ENCODE measurements at regions not wholly inside any gene's neighbourhood (a gene's known extent, or its start where the extent isn't known, plus 50 kb on each side); places are given as distances from the start of the nearest gene placed in this dataset.

DNA sequence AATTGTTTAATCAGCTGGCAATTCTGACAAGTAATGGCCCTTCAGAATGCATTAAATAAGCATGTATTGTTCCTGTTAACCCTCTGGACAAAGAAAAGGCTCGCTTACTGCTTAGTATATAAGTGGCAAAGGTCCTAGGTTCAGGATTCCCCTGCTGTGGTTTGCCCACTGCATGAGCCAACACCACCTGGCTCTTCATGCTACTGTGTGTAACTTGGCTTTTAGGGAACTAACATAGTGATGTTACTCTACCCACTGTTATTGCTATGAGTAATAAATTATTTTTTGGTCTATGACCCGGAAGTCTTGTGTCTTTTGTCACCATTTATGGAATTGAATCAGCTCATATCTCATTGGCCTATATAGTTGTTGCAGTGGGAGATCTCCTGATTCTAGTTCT lies 791.7 kb upstream of the PHF14 start:
- no peak for DNase-seq

DNA sequence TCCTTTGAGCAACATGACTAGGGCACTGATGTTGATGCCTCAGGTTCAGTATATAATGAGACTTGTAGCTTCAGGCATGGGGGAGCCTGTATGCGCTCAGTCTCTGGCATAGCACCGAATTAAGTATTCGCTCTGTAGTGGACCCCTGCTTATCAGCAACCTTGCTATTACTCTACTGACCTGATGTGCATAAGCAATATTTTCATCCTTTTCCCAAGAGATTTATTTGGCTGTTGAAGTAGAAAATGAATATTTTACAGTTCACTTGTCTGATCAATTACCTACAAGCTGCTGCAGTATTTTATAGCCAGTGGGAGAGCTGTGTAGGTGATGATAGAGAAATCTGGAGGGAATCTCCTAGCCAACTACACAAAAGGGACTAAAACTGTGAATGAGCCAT lies 781.6 kb upstream of the PHF14 start:
- DNase-seq, result no peak

DNA sequence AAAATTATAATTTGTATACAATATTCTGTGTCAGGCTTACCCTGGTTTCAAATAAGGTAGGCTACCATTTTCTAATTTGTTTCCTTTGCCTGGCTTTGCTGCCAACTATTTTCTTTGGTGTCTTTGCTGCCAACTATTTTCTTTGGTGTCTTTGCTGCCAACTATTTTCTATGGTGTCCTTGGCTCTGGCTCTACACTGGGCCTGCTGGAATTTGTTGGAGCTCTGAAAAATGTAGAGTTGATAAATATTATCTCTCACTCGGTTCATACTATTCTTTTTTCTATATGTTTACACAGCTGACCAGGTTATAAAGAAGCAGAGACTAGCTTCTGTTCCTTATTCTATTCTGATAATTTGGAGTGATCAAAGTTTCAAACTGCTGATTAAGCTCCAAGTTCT lies 768.0 kb upstream of the PHF14 start:
- DNase-seq, result no peak

DNA sequence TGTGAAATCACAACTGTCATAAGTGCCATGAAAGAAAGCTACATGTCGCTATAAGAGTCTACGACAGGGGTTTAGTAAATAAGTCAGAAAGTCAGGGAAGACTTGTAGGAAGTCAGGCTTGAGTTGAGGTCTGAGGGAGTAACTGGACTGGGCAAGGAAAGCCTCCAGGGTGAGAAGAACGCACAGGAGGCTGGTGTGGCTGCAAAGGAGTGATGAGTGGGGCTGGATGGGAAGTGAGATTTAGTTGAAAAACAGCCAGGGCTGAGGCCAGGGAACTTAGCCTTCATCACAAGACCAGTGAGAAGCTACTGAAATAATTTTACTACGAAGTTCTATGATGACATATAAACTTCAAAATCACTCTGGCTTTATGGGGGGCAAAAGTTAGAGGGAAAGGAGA lies 763.7 kb upstream of the PHF14 start:
- DNase-seq, result no peak

DNA sequence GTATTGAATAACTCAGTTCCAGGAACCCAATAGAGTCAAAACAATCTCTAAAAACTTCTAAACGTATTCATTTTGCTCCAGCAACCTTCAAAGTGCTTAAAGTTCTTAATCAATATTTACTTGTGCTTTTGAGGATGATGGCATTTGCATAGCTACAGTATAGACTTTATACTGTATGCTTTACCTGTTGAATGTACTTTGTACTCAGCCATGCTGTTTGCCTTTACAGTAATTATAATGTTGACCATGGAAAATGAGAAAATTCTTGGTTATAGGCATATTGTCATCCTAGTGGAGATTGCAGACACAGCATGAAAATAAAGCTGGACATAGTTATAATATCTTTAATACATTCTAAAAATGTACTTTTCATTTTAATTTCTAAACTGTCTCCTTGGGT lies 762.7 kb upstream of the PHF14 start:
- no peak for DNase-seq

DNA sequence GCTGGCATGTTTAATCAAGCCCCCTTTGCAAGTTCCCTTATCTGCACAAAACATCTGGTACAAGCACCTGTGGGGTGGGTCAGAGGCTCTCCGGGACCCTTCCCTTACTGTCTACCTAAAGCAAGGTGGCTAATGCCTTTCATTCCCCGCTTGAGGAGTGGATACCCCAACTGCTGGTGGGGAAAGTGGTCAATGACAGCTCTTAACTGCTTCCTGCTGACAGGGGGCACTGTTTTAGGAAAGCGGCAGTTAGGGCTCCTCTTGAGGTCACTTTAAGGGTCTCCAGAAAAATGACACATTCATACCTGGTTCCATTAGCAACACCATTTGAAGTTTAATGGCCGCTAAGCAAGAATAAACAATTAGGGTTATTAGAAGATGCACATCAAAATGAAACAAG lies 761.8 kb upstream of the PHF14 start:
- DNase-seq, result no peak

DNA sequence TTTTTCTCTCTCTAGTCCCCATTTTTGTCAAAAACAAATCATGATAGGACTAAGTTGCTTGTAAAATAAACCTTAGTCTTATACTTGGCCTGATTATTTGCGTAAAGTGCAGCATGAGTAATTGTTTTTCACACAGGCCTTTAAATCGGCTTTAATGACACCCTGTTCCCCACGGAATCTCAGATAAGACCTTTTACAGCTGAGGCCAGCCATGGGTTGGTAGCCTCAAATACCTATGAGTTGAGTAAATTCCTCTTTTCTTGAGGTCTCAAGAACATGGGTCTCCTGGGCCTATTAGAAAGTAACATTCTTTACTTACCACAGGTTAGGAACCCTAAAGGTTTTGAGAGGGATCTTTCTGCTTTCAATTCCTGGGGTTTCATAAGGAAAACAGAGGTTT lies 761.0 kb upstream of the PHF14 start:
- no peak for DNase-seq

DNA sequence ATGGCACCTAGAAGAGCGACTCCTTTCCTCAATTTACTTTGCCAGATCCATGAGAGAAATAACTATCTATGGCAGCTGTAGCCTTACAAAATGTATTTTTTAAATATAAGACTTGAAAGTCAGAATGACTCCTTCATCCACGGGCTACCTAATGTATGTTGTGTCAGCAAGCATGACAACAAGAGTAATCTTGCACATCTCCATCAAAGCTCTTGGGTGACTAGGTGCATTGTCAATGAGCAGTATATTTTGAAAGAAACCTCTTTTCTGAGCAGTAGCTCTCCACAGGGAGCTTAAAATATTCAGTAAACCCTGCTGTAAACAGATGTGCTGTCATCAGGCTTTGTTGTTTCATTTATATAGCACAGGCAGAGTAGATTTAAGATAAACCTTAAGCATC lies 757.2 kb upstream of the PHF14 start:
- no peak for DNase-seq

DNA sequence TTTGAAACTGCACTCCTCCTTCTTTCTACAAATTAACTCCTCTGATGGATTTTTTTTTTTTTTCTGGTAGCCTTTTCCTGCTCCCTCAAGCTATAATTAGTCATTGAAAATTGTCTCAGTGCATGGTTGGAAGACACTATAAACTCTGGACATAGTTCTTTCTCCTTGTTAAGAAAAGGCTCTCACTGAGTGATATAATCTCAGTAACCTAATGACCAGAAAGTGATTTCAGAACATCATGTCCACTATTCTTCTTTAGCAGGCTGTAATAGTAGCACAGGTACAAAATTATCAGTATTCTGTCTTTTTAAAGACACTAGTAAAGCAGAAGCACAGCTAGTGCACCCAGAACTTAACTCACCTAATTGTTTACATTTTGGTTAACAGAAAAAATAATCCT lies 752.6 kb upstream of the PHF14 start:
- no peak for DNase-seq

DNA sequence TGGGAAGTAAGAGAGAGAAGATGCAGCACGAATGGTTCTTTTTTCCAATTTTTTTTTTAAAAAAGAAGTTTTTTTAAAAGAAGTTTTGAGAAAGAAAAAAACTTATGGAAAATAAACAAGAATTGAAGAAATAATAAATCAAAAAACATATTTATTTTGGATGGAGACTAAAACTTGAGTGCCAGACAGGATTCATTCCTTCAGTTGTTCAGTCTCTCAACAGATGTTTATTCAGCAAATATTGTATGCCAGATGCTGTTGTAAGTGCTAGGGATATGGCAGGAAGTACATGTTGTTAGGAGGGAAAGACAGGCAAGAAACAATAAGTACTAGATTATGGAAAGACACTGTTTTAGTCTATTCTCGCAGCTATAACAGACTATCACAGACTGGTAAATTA lies 750.7 kb upstream of the PHF14 start:
- DNase-seq, result no peak

DNA sequence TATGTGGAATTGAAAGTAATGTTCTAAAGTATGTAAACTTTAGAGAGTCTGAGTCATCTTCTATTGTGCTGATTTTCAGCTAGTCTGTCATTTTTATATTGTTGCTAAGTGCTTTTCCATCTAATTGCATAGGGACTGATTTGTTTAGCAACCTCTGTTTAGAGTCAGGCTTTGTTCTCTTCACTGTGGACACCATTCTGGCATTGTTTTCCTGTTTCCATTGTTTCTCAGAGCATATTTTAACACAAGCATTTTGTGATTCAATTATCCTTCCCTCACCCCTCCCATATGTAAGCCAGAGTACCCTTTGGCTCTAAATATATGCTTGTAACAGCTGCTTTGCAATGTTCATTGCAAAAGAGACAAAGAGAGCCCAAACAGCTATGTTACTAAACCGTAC lies 748.4 kb upstream of the PHF14 start:
- DNase-seq, result no peak

DNA sequence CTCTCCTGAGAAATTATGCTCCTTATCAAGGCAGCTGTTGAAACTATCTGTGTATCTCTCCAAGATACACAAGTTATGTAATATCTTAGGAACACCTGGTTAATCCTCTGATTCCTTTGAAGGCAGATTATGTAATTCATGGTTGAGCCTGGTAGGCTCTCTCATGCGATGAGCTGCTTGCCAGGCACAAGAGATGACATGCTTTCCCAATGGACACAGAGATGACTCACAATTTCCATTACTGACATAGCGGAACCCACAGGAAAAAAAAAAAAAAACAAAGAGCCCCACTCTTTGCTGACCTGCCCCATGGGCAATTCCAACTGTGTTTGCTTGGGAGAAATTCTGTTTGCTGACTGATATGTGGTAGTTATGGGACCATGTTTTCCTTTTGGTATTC lies 736.4 kb upstream of the PHF14 start:
- no peak for DNase-seq

DNA sequence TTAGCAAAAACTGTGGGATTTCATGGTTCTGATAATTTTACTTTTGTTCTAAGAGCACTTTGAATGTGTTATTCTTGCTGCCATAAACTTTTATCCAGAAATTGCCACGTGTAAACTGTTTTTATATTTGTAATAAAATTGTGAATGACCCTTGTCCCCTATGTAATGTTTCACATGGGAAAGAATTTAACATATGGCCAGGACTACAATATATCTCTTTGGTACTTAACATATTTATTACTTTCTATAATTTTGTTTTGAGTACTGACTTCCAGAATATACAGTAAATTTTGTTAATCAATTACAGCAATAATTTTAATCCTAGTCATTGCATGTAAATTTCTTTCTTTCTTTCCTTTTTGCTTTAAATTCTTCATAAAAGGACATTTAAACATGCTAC lies 735.0 kb upstream of the PHF14 start:
- DNase-seq, result no peak

DNA sequence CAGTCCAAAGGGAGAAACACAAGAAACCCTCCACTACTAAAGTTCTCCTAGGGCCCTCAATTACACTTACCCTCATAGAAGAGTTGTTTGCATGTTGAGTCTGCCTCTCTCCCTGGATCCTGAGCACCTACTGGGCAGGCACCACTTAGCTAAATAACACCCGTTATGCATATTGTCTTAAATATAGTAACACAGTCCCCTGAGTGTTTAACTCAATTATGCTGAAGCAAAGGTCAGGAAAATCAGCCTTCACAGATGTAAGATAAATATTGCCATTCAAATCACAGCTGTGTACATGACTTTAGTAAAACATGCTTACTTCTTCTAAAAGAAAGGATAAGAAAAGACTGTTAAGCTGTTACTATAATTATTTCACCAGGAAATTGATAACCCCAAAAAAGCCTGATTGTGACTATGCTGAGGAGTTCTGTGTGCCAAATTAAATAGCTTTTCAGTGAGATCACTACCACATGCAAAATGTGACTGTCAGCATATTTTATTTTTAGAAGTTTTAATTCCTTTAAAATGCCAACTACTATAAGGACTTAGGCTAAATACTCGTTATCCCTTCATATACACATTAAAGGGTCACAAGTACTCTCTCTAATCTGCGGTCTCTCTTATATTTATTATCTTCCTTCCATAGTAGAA lies 733.9 kb upstream of the PHF14 start:
- DNase-seq, result no peak

DNA sequence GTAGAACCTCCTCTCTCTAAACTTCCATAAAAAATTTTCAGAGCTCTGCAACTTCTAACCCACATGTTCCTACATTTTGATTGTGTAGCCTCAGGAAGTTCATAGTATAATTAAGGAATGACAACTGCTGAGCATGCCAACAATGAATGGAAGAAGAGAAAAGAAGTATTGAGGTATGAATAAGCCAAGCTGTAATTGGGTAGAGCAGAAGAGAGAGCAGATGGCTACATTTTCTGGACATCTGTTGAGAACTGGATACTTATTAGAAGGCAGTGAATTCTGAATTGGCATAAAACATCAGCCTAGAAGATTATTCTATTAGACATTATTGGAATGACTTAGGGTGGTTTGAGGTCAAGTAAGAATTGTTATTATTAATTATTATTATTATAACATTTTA lies 728.3 kb upstream of the PHF14 start:
- DNase-seq, result no peak

DNA sequence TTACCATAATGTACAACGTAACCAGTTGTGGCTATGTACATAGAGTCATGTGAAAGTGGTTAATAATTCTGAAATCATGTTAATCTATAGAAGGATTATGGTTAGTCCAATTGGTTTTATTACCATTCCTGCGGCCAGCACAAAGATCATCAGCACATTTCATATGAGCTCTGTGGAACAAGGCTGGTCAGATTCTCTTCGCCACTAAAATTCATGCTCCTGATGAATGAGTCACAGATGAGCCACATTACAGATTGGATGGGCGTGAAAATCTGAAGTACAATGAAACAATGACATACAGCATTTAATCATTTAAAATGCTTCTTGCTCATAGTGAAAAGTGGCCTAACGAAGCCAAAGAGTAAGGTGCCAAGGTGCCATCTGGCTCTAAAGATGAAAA lies 716.2 kb upstream of the PHF14 start:
- no peak for DNase-seq

DNA sequence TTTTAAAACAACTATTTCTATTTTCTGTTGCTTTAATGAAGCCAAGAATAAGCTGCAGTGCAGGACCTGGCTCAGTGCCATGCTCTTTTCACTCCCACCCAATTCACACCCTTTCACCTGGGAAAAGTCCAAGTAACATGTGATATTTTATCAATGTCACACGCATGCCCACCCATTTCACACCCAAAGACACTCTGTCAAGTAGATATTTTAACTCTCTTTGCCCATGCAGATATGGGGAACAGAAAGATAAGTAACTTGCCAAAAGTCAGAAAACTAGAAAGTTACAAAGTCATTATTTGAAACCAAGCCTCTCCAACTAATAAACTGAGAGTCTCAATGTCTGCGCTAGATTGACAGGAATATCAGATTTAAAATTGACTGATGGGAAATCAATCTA lies 706.7 kb upstream of the PHF14 start:
- no peak for DNase-seq

DNA sequence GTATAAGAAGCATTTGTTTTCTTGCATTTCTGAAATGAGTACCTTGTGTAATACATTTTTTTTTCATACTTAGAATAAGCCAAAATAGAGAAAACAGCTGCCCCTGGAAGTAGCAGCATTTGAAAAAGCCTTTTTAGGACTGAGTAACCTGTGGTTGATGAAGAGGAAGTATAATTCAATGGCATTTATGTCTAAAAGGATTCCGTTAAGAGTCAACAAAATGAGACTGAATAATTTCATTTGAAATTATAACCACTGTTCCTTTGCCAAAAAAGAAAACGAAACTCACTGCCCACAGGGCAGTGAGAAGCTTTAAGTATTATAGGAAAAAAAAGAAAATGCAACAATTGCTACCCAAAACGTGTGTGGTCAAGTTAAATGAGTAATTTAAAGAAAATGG lies 705.6 kb upstream of the PHF14 start:
- no peak for DNase-seq

DNA sequence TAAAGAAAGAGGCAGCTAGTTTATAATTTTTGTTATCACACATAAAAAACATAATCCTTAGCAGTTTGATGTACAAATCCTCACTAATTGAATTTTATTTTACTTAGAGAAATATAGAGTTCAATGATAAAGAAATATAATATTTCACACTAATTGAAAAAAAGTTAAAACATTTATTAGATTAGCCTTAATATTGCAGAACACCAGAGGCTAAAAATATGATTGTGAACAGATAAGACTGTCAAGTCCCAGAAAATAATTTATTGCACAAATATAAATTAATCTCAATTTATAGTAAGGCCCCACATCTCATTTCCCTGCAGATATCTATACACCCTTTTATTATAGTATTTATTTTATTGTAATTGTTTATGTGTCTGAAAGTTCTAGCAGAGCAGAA lies 690.8 kb upstream of the PHF14 start:
- DNase-seq, result no peak

DNA sequence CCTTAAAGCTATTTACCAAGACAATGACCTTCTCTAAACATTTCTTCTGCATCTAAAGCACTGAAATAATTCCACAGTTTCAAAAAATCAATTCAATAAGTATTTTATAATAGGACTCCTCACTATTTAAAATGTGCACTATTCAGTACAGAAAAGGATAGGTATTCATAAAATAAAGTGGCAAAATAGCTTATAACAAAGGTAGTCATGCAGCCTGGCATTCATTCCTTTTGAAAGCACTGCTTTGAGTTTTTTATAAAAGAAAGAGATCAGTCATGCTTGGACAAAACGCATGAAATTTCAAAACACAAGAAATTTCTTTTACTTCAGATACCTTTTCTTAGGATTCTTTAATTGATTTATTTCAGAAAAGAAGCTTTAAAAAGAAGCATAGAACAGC lies 689.7 kb upstream of the PHF14 start:
- DNase-seq, result no peak

DNA sequence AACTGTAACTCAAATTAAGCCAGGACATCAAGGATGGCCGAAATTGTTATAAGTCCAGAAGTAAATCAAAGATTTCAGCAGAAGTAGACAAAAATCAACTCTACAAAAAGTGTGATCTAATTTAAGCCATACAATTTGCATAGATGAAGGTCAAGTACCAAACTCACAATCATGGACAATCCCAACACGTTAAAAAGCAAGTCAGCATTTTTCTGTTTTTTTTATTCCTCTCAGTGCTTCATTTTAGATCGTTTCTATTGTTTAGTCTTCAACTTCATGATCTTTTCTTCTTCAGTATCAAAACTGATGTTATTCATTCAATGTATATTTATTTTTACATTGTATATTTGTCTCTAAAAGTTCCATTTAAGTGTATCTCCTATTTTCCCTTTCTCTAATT lies 674.3 kb upstream of the PHF14 start:
- no peak for DNase-seq

DNA sequence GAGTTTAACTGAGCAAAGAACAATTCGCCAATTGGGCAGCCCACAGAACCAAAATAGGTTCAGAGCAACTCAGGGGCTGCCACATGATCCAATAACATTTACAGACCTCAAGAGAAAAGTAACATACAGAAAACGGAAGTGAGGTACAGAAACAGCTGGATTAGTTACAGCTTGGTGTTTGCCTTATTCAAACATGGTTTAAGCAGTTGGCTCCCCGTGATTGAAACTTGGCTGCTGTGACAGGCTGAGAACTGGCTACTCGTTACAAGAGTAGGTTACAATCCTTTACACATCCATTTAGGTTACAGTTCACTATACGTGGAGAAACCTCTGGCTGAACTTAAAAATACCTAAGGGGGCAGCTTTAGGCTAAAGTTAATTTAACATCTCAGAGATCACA lies 673.1 kb upstream of the PHF14 start:
- DNase-seq, result no peak

DNA sequence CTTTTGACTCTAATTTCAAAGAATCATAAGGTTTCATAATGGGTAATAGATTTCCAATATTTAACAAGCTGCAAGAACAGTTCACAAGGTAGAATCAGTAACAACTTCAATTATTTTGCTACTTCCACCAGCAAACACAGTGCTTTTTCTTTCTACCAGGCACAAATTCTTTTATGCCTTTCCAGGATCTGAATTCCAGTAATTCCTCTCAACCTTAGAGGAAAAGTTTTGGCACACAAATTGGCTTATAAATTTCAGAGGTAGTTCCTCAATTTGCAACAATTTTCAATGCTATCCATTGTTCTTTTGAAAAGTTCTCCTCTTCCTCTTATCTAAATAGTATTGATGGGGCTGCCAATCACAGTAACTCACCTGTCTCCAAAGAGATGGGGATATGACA lies 665.4 kb upstream of the PHF14 start:
- no peak for DNase-seq

DNA sequence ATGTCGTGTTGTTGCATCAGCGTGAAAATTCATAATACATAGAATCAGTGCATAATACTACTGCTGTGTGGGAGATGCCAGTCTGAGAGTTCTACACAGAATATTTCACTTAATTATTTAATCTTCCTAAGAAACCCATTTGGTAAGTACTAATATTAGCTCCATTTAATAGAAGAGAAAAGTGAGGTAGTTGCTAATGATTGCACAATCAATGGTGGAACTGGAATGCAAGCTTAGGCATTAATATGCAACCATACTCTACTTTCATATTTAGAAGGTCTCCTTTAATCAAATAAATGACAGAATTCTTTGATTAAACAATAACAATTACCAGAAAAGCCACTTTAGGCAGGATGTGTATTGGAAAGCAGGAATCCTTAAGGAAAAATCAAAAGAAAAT lies 660.7 kb upstream of the PHF14 start:
- no peak for DNase-seq

DNA sequence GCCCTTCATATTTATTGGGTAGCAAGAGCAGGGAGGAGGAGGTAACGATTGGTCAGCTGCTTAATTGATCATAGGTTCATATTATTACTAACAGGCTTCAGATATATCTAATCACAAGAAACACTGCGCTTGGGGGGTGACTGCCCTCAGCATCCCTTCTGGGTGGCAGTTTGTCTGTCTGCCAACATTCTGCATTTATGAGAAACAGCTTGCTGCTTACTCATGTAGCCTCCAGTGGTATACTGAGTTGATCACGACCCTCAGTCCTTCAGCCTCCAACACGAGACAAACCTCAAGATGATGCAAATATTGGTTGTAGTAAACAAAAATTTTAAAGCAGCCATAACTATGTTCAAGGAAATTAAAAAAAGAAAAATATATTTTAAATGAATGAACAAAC lies 657.8 kb upstream of the PHF14 start:
- no peak for DNase-seq

DNA sequence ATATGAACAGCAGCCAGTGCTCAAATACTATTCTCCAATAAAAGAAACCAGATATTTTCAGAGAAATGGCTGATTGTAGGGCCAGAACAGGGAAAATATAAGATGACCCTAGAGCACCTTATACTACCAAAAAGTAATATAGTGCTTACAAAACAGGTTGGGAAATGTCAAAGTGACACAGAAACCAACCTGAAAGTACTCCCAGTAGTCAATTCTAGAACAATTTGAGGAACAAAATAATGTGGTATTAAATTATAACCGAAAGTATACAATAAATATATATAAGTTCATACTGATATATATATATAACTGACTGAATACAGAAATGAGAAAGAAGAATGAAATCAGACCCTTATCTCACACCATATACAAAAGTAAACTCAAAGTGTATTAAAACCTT lies 657.2 kb upstream of the PHF14 start:
- no peak for DNase-seq
